Kidney (tissue), 13 donors: ENCODE measurements at regions not wholly inside any gene's neighbourhood (a gene's known extent, or its start where the extent isn't known, plus 50 kb on each side); places are given as distances from the start of the nearest gene placed in this dataset.

Experiments used
- DNase-seq, 5 donors: peaks; one replicate each; pipeline ENCODE4 v3.0.0-alpha.2; 2013 to 2020
- FAIRE-seq: peaks from 2 replicates; lab custom pipeline; 2012; peaks lifted over from hg19 to GRCh38; lab: Jason Lieb, UNC
- H3K27ac ChIP-seq, 2 donors: one replicate each; pipeline ENCODE4 v1.7.0; 2013; ENCODE audit warnings: low read depth in 2 of 2, low read length in 2 of 2, inconsistent platforms in 1 of 2
- H3K27me3 ChIP-seq: one replicate; pipeline ENCODE4 v1.7.1; 2013; ENCODE audit warnings: low read length, inconsistent platforms; ENCODE audit not compliant: control insufficient read depth, insufficient read depth
- H3K36me3 ChIP-seq, 3 donors: one replicate each; pipeline versions ENCODE4 v1.7.0 to v1.7.1; 2013; ENCODE audit warnings: low read length in 3 of 3, control low read depth in 1 of 3, inconsistent platforms in 1 of 3; ENCODE audit not compliant: insufficient read depth in 3 of 3, control insufficient read depth in 2 of 3
- H3K4me1 ChIP-seq, 3 donors: one replicate each; pipeline versions ENCODE4 v1.7.0 to v1.7.1; 2013; ENCODE audit warnings: low read length in 3 of 3, inconsistent platforms in 1 of 3, low read depth in 1 of 3; ENCODE audit not compliant: control insufficient read depth in 2 of 3, insufficient read depth in 2 of 3
- H3K4me3 ChIP-seq, 3 donors: one replicate each; pipeline versions ENCODE4 v1.7.0 to v1.8.1; 2013; ENCODE audit warnings: low read length in 3 of 3, control low read depth in 1 of 3, inconsistent platforms in 1 of 3
- H3K9ac ChIP-seq, 3 donors: one replicate each; pipeline versions ENCODE4 v1.7.0 to v1.7.1; 2013; ENCODE audit warnings: low read length in 3 of 3, control low read depth in 1 of 3, inconsistent platforms in 1 of 3
- H3K9me3 ChIP-seq, 3 donors: one replicate each; pipeline versions ENCODE4 v1.7.0 to v1.7.1; 2013; ENCODE audit warnings: low read length in 3 of 3, control low read depth in 1 of 3, inconsistent platforms in 1 of 3; ENCODE audit not compliant: control insufficient read depth in 2 of 3, insufficient read depth in 1 of 3
- CTCF ChIP-seq: IDR thresholded peaks from 3 replicates; pipeline ENCODE4 v1.5.1; 2012; ENCODE audit warnings: mild to moderate bottlenecking, moderate library complexity, borderline replicate concordance; ENCODE audit not compliant: insufficient read depth; ENCODE audit errors: extremely low read depth
- intact Hi-C: fragments of 100-400 bp; cut with DNase I; formaldehyde crosslinking; loops from one replicate; pipeline ENCODE4 v1.11.1; 2022
- donor health status: control.
- donor health status: control.
- donor health status: control.
- donor health status: control.
- donor health status: control.
- donor health status: DM: yes; HTN: yes; CAD: no.
- donor health status: Normal renal cell carcinoma (clear cell type).

- intact Hi-C loops, result no loop called here
- H3K9ac ChIP-seq, result peak overlapping the region in 1 of 3 donors; percentile 12
- no peak for FAIRE-seq
- DNase-seq, result peak in 1 of 5 donors; percentile 64
- H3K27ac ChIP-seq, result peak overlapping the region in 1 of 2 donors; percentile 83
- no peaks in the 10 kb centered on the region for H3K27me3 ChIP-seq
- H3K4me1 ChIP-seq, result peaks cover 2 to 70% (median 37%) of the 10 kb centered on the region in 3 donors
- no peak for TF ChIP-seq CTCF
- H3K36me3 ChIP-seq, result peaks cover 0 to 4% (median 0%) of the 10 kb centered on the region in 3 donors
- H3K4me3 ChIP-seq, result no peak overlapping the region
- no peaks in the 10 kb centered on the region for H3K9me3 ChIP-seq
Measured at GRCh38 chr12:124505001-124505818, 62.2 kb downstream of the NCOR2 start.

GRCh38 chr12:124504273-124505000 is 63.0 kb downstream of the NCOR2 start:
- Histone ChIP-seq H3K4me3 (no peak overlapping the region), H3K9ac (no peak overlapping the region), H3K4me1 (peaks cover 2 to 65% (median 34%) of the 10 kb centered on the region in 3 donors), H3K27me3 (no peaks in the 10 kb centered on the region), H3K9me3 (no peaks in the 10 kb centered on the region), H3K36me3 (peaks cover 0 to 4% (median 0%) of the 10 kb centered on the region in 3 donors), H3K27ac (peak overlapping the region in 1 of 2 donors; percentile 11)
- intact Hi-C loops, result no loop called here
- no peak for TF ChIP-seq CTCF
- peak in 1 of 5 donors; percentile 50 for DNase-seq
- no peak for FAIRE-seq

DNA sequence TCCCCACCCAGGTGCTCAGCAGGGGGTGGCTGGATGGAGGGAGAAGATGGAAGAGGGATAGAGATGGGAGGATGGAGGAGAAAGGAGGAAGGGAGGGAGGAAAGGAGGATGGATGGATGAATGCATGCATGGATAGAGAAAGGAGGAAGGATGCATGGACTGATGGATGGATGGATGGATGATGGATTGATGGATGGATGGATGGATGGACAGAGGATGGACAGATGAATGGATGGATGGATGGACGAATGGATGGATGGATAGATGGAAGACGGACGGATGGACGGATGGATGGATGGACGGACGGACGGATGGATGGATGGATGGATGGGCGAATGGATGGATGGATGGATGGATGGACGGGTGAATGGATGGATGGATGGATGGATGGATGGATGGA is 64.1 kb downstream of the NCOR2 start:
- H3K36me3 ChIP-seq, result peaks cover 0 to 4% (median 0%) of the 10 kb centered on the region in 3 donors
- H3K9me3 ChIP-seq, result no peaks in the 10 kb centered on the region
- FAIRE-seq (no peak), DNase-seq (no peak)
- peak overlapping the region in 2 of 3 donors; percentile 7 to 40 for H3K9ac ChIP-seq
- no peaks in the 10 kb centered on the region for H3K27me3 ChIP-seq
- no peak overlapping the region for H3K4me3 ChIP-seq
- peaks cover 2 to 64% (median 32%) of the 10 kb centered on the region in 3 donors for H3K4me1 ChIP-seq
- TF ChIP-seq CTCF, result no peak
- no peak overlapping the region for H3K27ac ChIP-seq
- intact Hi-C loops, result no loop called here
